ENCODE measurements at regions not wholly inside any gene's neighbourhood (a gene's known extent, or its start where the extent isn't known, plus 50 kb on each side); places are given as distances from the start of the nearest gene placed in this dataset.

DNA sequence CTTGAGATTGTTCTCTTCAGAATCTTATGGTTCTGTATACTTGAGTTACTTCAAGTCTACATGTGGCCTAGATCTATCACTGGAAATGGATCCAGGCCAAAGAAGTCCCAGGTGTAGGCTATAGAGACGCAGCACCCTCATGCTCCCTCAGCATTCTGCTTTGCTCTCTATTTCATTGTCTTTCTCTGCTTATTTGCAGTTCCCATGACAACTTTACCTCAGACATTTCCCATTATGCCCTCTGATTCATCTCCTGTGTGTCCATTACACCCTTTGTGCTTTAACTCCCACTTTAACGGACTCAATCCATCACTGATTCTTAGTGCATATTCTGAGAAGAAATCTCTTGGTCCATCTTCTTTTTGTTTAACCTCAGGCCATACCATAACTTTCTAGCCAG, 236.9 kb upstream of the NRIP1 start:
- no peak for TF ChIP-seq POLR2A (IDR thresholded peaks at IDR 0.05)
- TF ChIP-seq, protein P1, sequence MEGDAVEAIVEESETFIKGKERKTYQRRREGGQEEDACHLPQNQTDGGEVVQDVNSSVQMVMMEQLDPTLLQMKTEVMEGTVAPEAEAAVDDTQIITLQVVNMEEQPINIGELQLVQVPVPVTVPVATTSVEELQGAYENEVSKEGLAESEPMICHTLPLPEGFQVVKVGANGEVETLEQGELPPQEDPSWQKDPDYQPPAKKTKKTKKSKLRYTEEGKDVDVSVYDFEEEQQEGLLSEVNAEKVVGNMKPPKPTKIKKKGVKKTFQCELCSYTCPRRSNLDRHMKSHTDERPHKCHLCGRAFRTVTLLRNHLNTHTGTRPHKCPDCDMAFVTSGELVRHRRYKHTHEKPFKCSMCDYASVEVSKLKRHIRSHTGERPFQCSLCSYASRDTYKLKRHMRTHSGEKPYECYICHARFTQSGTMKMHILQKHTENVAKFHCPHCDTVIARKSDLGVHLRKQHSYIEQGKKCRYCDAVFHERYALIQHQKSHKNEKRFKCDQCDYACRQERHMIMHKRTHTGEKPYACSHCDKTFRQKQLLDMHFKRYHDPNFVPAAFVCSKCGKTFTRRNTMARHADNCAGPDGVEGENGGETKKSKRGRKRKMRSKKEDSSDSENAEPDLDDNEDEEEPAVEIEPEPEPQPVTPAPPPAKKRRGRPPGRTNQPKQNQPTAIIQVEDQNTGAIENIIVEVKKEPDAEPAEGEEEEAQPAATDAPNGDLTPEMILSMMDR (IDR thresholded peaks at IDR 0.05): no peak
- TF ChIP-seq POLR2AphosphoS5 (IDR thresholded peaks at IDR 0.05): no peak
- TF ChIP-seq EP300 (IDR thresholded peaks at IDR 0.05): no peak

All from suprapubic skin (tissue), 4 donors.